Heart right ventricle (tissue), 16 donors: ENCODE measurements at regions not wholly inside any gene's neighbourhood (a gene's known extent, or its start where the extent isn't known, plus 50 kb on each side); places are given as distances from the start of the nearest gene placed in this dataset.
"Not testable (repeated sequence)": the region's sequence is repeated elsewhere in the genome, so short reads cannot be mapped to it uniquely, and the experiment has no call there.

Experiments used
- ATAC-seq, 8 donors: fragments of 200-7000 bp; cut with Tn5 transposase; one replicate each; pipeline ENCODE4 v1.9.1; 2020; ENCODE audit warnings: mild to moderate bottlenecking in 8 of 8, moderate library complexity in 8 of 8, moderate number of reproducible peaks in 1 of 8
- DNase-seq, 2 donors: peaks; one replicate each; pipeline ENCODE4 v3.0.0-alpha.2; 2020
- H3K27ac ChIP-seq, 10 donors: fragments of 200-600 bp; sonication (generic) in 2 of 10; one replicate each; pipeline versions ENCODE4 v1.5.0 to v1.8.0; 2020 to 2022; ENCODE audit warnings: mild to moderate bottlenecking in 3 of 10
- H3K27me3 ChIP-seq, 7 donors: fragments of 200-600 bp; one replicate each; pipeline ENCODE4 v1.8.0; 2021 to 2022; ENCODE audit warnings: mild to moderate bottlenecking in 2 of 7
- H3K36me3 ChIP-seq, 9 donors: fragments of 200-600 bp; sonication (generic) in 1 of 9; one replicate each; pipeline versions ENCODE4 v1.5.0 to v1.8.0; 2020 to 2022; ENCODE audit warnings: mild to moderate bottlenecking in 2 of 9
- H3K4me1 ChIP-seq, 9 donors: fragments of 200-600 bp; sonication (generic) in 1 of 9; one replicate each; pipeline versions ENCODE4 v1.5.0 to v1.8.0; 2020 to 2022; ENCODE audit warnings: mild to moderate bottlenecking in 4 of 9
- H3K4me3 ChIP-seq, 10 donors: fragments of 200-600 bp; sonication (generic) in 2 of 10; one replicate each; pipeline versions ENCODE4 v1.5.0 to v1.8.0; 2020 to 2022; ENCODE audit warnings: mild to moderate bottlenecking in 7 of 10, moderate library complexity in 2 of 10
- H3K9me3 ChIP-seq, 11 donors: fragments of 200-600 bp in 10 of 11; sonication (generic) in 2 of 11; one replicate each; pipeline versions ENCODE4 v1.5.0 to v1.8.0; 2013 to 2022; ENCODE audit warnings: mild to moderate bottlenecking in 2 of 11, control low read depth in 1 of 11, moderate library complexity in 1 of 11
- CTCF ChIP-seq, 9 donors: fragments of 200-600 bp; sonication (generic) in 2 of 9; IDR thresholded peaks; one replicate each; pipeline versions ENCODE4 v1.5.0 to v1.8.0; 2021 to 2022; ENCODE audit warnings: antibody characterized with exemption in 9 of 9, mild to moderate bottlenecking in 5 of 9, moderate library complexity in 1 of 9
- WGBS, 2 donors: extraction: QIAGEN DNeasy Blood & Tissue Kit; methylation state at CpG; one replicate each; pipeline ENCODE4 v1.1.7; 2013; ENCODE audit warnings: inconsistent platforms in 1 of 2; 5-methylcytosine and 5-hydroxymethylcytosine counted together
- intact Hi-C, 10 donors: fragments of 100-400 bp; cut with DNase I; formaldehyde crosslinking; loops; one replicate each; pipeline versions ENCODE4 v1.11.1 to v1.14.2; 2022
- donor health status: Arrhythmogenic right ventricular cardiomyopathy.
- donor health status: ischemic (EF 13 %, LVEDD 7.1; RV severe dilation, severe dysfunction).
- donor health status: healthy with polysubstance abuse.
- donor health status: DM: no; HTN: yes; CAD: no.
- donor health status: DM: no; HTN: no; CAD: no.
- donor health status: ischemic (EF 25% LVEDD 6.9; RV normal size, moderate dysfunction).
- donor health status: ischemic (EF 25% LVEDD 5.7; RV mildly dilated, moderate dysfunction).
- donor health status: healthy.
- donor health status: DM: yes; HTN: yes; CAD: no.
- donor health status: Ischemic cardiomyopathy.
- donor health status: ischemic (EF 35%, LVEDD 5.7; RV mildly dilated, moderate dysfunction).
- donor health status: nonischemic (EF 11% LVEDD 7.7; RV severe dilation, severe dysfunction).
- donor health status: DM: yes; HTN: yes; CAD: no.
- donor health status: PGD.
- donor health status: ischemic (EF 29% LVEDD 5.4; RV normal size, mild dysfunction).
- donor health status: nonischemic (EF 23%, LVEDD 6.1; RV moderate dilation, normal function).

GRCh38 chr4:28278676-28279075 is 1418.0 kb downstream of the STIM2 start:
- no peak overlapping the region for H3K27ac ChIP-seq
- no peak overlapping the region for H3K4me3 ChIP-seq
- peaks cover 0 to 8% (median 0%) of the 10 kb centered on the region in 11 donors for H3K9me3 ChIP-seq
- 73 to 78% methylated on average over 1 of the region's 1 CpG for WGBS, 2 donors
- ATAC-seq = no peak
- no peaks in the 10 kb centered on the region for H3K4me1 ChIP-seq
- no peak for TF ChIP-seq CTCF (IDR thresholded peaks at IDR 0.05)
- DNase-seq = no peak
- no peaks in the 10 kb centered on the region for H3K27me3 ChIP-seq
- intact Hi-C loops = no loop called here
- H3K36me3 ChIP-seq = no peaks in the 10 kb centered on the region

DNA sequence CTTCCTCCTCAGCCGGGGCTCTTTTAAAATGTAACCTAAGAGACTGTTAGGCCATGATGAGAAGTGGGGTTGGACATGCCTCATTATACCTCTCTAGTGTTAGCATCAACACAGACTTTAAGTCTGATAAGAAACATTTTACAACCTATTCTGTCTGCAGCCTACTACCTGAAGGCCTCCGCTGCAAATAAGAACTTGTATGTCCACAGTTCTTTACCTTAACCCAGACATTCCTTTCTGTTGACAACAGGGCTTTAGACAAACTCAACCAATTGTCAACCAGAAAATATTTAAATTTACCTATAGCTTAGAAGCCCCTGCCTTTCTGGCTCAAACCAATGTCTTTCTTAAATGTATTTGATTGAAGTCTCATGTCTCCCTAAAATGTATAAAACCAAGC is 1418.6 kb downstream of the STIM2 start:
- no peak for TF ChIP-seq CTCF (IDR thresholded peaks at IDR 0.05)
- no peak overlapping the region for H3K27ac ChIP-seq
- DNase-seq (no peak), ATAC-seq (no peak)
- no peaks in the 10 kb centered on the region for H3K27me3 ChIP-seq
- intact Hi-C loops = no loop called here
- peaks cover 0 to 8% (median 0%) of the 10 kb centered on the region in 11 donors for H3K9me3 ChIP-seq
- 67 to 87% methylated on average over 2 of the region's 2 CpGs for WGBS, 2 donors
- no peaks in the 10 kb centered on the region for H3K4me1 ChIP-seq
- no peak overlapping the region for H3K4me3 ChIP-seq
- H3K36me3 ChIP-seq = no peaks in the 10 kb centered on the region

- DNase-seq, H3K36me3 ChIP-seq, ATAC-seq, H3K27ac ChIP-seq, H3K27me3 ChIP-seq, H3K4me3 ChIP-seq, intact Hi-C loops, H3K4me1 ChIP-seq: not testable (repeated sequence)
- H3K9me3 ChIP-seq = peaks cover 0 to 26% (median 8%) of the 10 kb centered on the region in 11 donors
- 92 to 94% methylated on average over 9 of the region's 9 CpGs for WGBS, 2 donors
Observed at GRCh38 chr4:28286266-28286665, 1425.6 kb downstream of the STIM2 start.

- H3K9me3 ChIP-seq = peaks cover 0 to 26% (median 8%) of the 10 kb centered on the region in 11 donors
- no peaks in the 10 kb centered on the region for H3K36me3 ChIP-seq
- H3K4me3 ChIP-seq = no peak overlapping the region
- no peak for ATAC-seq
- TF ChIP-seq CTCF (IDR thresholded peaks at IDR 0.05) = no peak
- no peaks in the 10 kb centered on the region for H3K27me3 ChIP-seq
- DNase-seq = no peak
- H3K27ac ChIP-seq = no peak overlapping the region
- no peaks in the 10 kb centered on the region for H3K4me1 ChIP-seq
- intact Hi-C loops = no loop called here
- WGBS, 2 donors = 42 to 47% methylated on average over 3 of the region's 3 CpGs
Observed at GRCh38 chr4:28287831-28288233, 1427.2 kb downstream of the STIM2 start.

GRCh38 chr4:28296239-28296638 is 1435.6 kb downstream of the STIM2 start:
- no peaks in the 10 kb centered on the region for H3K4me1 ChIP-seq
- peaks cover 0 to 36% (median 7%) of the 10 kb centered on the region in 11 donors for H3K9me3 ChIP-seq
- ATAC-seq = no peak
- no peak overlapping the region for H3K4me3 ChIP-seq
- H3K36me3 ChIP-seq = no peaks in the 10 kb centered on the region
- H3K27me3 ChIP-seq = no peaks in the 10 kb centered on the region
- H3K27ac ChIP-seq = no peak overlapping the region
- 79 to 83% methylated on average over 1 of the region's 1 CpG for WGBS, 2 donors
- intact Hi-C loops = no loop called here
- DNase-seq = no peak
- TF ChIP-seq CTCF (IDR thresholded peaks at IDR 0.05) = no peak
